ENCODE measurements at regions not wholly inside any gene's neighbourhood (a gene's known extent, or its start where the extent isn't known, plus 50 kb on each side); places are given as distances from the start of the nearest gene placed in this dataset.
"Not testable (repeated sequence)": the region's sequence is repeated elsewhere in the genome, so short reads cannot be mapped to it uniquely, and the experiment has no call there.

- no peak for DNase-seq (ENCODE audit: low read depth in 2 of 2)
Measured at GRCh38 chr12:124476011-124476400, 91.4 kb downstream of the NCOR2 start.

GRCh38 chr12:124475295-124476010 lies 92.0 kb downstream of the NCOR2 start:
- DNase-seq (ENCODE audit: low read depth in 2 of 2) = no peak

- DNase-seq (ENCODE audit: low read depth in 2 of 2) = no peak
Measured at GRCh38 chr12:124474709-124475108, 92.7 kb downstream of the NCOR2 start.

GRCh38 chr12:124472690-124473279 lies 94.6 kb downstream of the NCOR2 start:
- DNase-seq (ENCODE audit: low read depth in 2 of 2) = no peak

GRCh38 chr12:124471828-124472227 lies 95.6 kb downstream of the NCOR2 start:
- DNase-seq (ENCODE audit: low read depth in 2 of 2) = no peak

GRCh38 chr12:124470806-124471205 lies 96.6 kb downstream of the NCOR2 start:
- DNase-seq (ENCODE audit: low read depth in 2 of 2) = no peak

- DNase-seq (ENCODE audit: low read depth in 2 of 2) = no peak
Measured at GRCh38 chr12:124470139-124470538, 97.3 kb downstream of the NCOR2 start.

GRCh38 chr12:124469193-124469888 lies 98.1 kb downstream of the NCOR2 start:
- no peak for DNase-seq (ENCODE audit: low read depth in 2 of 2)

- DNase-seq (ENCODE audit: low read depth in 2 of 2) = not testable (repeated sequence)
Measured at GRCh38 chr12:124467549-124467948, 99.9 kb downstream of the NCOR2 start.

- no peak for DNase-seq (ENCODE audit: low read depth in 2 of 2)
Measured at GRCh38 chr12:124466216-124467128, 100.9 kb downstream of the NCOR2 start.

- DNase-seq (ENCODE audit: low read depth in 2 of 2) = no peak
Measured at GRCh38 chr12:124465473-124465872, 101.9 kb downstream of the NCOR2 start.

GRCh38 chr12:124464830-124465229 lies 102.6 kb downstream of the NCOR2 start:
- no peak for DNase-seq (ENCODE audit: low read depth in 2 of 2)

GRCh38 chr12:124464062-124464461 lies 103.3 kb downstream of the NCOR2 start:
- DNase-seq (ENCODE audit: low read depth in 2 of 2) = no peak

- no peak for DNase-seq (ENCODE audit: low read depth in 2 of 2)
Measured at GRCh38 chr12:124463341-124463921, 104.0 kb downstream of the NCOR2 start.

- DNase-seq (ENCODE audit: low read depth in 2 of 2) = no peak
Measured at GRCh38 chr12:124462750-124463149, 104.7 kb downstream of the NCOR2 start.

- no peak for DNase-seq (ENCODE audit: low read depth in 2 of 2)
Measured at GRCh38 chr12:124461851-124462623, 105.4 kb downstream of the NCOR2 start.

GRCh38 chr12:124461241-124461673 lies 106.2 kb downstream of the NCOR2 start:
- no peak for DNase-seq (ENCODE audit: low read depth in 2 of 2)

- no peak for DNase-seq (ENCODE audit: low read depth in 2 of 2)
Measured at GRCh38 chr12:124460771-124461170, 106.6 kb downstream of the NCOR2 start.

- no peak for DNase-seq (ENCODE audit: low read depth in 2 of 2)
Measured at GRCh38 chr12:124459852-124460645, 107.4 kb downstream of the NCOR2 start.
